Activated CD4-positive, alpha-beta T cell treated with anti-CD3 and anti-CD28 coated beads, Interleukin-2, amount 50 U/mL, for 24 hours (primary cell): ENCODE measurements at regions not wholly inside any gene's neighbourhood (a gene's known extent, or its start where the extent isn't known, plus 50 kb on each side); places are given as distances from the start of the nearest gene placed in this dataset.
"Not testable (repeated sequence)": the region's sequence is repeated elsewhere in the genome, so short reads cannot be mapped to it uniquely, and the experiment has no call there.

Experiments
- DNase-seq, 2 donors: peaks; one replicate each; pipeline ENCODE4 v3.0.0-alpha.2; 2020; ENCODE audit warnings: low read depth in 1 of 2, low spot score in 1 of 2

DNA sequence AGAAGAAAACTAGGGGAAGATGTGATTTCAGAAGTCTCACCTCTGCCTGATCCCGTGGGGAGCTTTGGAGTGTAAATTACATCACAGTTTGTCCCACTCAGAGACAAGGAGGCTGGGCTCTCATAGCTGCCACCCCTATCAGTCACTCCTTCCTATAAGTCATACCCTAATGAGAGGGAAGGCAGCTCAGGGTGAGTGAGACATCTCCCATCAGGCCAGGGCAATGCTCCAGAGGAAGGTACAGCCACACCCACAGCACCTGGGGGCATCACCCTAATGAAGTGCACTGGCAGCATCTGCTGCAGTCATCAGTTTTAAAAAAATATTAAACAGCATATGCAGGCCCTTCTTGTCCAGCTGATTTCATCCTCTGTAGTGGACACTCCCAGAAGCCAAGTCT lies 223.1 kb upstream of the NBPF12 start:
- DNase-seq, result not testable (repeated sequence)

DNA sequence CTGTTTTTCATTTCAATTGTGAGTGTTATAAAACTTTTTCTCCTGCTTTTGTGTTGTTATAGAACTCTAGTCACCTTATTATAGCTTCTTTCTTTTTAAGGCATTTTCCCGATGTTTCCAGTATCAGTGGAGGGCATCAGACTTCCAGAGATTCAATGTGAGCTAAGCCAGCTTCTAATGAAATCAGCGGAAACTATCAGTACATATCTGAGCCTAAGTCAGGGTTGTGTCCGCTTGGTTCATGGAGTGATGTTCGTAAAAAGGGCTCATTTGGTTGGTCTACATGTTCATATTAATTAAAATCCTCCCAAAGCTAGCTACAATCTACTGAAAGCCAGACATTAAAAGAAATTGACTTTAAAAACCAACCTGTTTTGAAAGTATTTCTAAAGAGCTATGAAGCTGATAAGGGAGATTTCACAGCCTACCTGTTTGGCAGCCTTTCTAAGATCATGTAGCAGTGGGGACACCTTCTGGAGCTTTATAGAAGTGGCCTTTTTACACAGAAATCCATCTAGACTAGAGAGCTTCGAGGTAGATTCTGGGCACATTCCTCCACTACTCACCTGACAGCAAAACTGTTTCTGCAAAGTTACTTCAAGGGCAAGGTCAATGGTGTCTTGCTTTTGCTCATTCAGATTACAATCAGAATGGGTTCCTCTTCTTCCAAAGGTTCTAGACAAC lies 227.1 kb upstream of the NBPF12 start:
- DNase-seq, result not testable (repeated sequence)

DNA sequence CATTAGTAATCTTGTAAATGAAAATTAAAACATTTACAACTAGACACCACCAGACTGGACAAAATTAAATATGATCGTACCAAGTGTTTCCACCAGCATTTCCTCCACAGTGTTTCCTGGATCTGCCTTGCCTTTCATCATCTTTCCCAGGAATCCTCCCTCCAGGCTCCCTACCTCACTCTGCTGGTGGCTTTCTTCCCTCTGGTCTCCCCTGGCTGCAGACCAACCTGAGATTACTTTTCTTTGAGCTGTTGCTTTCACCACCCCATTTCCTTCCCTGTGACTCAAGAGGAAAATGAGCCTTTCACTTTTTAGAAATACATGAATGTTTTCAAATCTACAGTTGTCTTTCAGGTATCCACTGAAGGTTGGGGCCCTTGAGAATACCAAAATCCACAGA lies 228.8 kb upstream of the NBPF12 start:
- not testable (repeated sequence) for DNase-seq

DNA sequence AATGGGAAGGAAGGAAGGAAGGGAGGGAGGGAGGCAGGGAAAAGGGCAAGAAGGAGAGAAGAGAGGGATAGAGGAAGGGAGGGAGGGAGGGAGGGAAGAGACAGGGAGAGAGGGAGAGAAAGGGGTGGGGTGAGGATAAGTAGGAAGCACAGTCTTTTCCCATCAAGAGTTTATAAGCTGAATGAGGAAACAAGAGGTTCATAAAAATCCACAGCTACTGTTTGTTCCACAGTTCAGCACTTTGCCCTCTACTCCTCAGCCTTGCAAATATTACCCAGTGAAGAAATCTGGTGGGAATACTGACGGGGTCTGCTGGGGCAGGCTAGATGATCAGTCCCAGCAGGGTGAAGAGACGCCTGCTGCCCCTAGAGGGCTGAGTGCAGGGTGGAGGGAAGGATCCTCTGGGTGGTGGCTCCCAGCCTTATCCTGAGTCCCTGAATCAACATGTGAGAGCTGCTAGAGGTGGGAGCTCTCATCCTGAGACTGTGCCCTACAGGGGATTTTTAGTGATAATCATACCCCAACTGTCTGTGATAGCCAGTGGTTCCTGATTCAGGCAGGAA lies 233.9 kb upstream of the NBPF12 start:
- DNase-seq, result not testable (repeated sequence)

DNA sequence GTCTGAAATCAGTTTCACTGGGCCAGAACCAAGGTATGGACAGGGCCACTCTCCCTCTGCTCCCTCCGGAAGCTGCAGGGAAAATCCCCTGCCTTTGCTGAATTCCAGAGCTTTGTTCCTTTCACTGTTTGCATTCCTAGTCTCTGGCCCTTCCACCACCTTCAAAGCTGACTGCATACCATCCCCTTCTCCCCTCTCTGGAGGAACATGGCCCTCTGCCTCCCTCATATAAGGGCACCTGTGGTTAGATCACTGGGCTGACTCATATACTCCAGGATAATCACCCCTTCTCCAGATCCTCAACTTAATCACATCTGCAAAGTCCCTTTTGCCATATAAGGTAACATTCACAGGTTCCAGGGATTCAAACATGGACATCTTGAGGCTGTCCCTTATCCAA lies 236.8 kb upstream of the NBPF12 start:
- not testable (repeated sequence) for DNase-seq

DNA sequence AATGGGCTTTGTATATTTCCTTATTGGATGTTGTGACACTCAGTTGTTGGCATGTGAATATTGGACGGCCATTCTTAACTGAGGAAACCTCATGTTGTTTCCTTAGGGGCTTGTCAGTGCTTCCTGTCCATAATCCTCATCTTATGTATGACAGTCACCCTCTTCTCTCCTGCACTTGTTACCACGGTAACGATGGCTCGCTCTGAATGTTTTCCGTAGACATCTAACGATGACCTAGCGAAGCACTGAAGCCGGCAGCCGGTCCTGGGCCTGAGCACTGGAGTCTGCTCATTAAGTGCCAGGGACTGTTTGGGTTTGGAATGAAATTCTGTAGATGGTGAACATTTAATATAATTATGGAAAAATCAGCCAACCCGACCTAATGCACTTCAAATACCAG lies 242.7 kb upstream of the NBPF12 start:
- not testable (repeated sequence) for DNase-seq

DNA sequence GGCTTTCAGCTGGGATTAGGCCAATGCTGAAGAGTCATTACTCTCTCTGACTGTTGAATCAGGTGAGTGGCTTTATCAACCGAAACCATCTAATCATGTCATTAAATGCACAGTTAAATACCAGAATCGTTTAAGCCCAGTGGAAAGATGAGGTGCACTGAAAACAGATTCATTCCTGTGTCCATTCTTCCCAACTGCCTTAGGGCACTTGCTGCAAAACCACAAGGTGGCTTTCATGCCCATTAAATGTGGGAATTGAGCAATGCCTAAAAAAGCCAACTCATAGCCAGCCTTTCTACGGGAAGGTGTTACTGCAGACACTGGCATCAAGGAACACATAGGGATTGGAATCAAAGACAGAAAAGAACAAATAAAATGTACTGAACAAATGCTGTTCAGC lies 246.3 kb upstream of the NBPF12 start:
- DNase-seq, result not testable (repeated sequence)

DNA sequence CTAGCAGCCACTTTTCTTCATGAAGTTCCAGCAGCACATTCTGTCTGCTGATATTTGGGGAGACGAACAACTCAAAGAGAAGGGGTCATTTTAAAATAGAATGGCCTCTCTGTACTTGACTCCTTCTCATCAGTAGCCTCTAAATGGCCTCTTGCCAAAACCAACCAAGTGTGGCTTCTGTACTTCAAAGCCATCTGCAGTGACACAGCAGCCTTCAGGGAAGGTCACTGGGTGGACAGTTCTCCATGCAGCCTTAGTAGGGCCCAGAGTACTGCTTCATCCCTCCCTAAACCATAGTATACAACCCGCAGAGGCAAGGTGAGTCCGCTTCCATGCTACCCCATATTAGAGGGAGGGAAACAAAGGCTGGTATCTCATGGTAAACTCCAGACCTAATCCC lies 249.2 kb upstream of the NBPF12 start:
- DNase-seq, result not testable (repeated sequence)

DNA sequence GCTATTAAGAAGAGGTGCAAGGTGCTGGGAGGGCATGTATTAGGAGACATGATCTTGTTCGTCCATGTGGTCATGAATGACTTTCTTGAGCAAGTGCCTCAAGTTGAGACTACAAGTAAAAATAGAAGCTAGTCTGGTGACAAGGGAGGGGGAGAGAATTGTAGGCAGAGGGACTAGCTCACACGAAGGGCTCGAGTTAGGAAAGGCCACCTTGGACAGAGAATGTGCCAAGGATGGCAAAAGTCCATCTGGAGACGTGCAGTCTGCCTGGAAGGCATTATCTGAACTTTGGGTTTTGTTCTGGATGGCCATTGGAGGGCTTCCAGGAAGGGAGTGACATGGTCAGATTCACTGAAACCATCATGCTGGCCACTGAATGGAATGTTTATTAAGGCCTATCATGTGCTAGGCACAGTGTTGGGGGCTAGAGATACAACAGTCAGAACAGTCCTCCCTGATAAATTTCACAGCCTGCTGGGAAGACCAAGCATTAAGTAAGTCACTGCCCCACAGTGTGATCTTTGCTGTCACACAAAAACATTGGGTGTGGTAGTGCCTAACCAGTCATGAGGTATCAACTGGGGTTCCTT lies 251.3 kb upstream of the NBPF12 start:
- not testable (repeated sequence) for DNase-seq

DNA sequence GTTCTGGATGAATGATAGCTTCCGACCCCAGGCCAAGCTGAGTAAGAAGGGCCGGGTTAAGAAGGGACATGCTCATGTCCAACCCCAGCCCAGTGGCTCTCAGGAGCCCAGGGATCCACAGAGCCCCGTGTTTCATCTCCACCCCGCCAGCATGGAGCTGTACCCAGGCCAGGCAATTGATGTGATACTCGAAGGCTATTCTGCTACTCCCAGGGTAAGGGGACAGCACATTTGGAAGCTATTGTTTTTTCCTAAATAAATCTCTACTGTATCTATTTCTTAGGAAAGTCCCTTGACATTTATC lies 255.0 kb upstream of the NBPF12 start:
- DNase-seq, result not testable (repeated sequence)

DNA sequence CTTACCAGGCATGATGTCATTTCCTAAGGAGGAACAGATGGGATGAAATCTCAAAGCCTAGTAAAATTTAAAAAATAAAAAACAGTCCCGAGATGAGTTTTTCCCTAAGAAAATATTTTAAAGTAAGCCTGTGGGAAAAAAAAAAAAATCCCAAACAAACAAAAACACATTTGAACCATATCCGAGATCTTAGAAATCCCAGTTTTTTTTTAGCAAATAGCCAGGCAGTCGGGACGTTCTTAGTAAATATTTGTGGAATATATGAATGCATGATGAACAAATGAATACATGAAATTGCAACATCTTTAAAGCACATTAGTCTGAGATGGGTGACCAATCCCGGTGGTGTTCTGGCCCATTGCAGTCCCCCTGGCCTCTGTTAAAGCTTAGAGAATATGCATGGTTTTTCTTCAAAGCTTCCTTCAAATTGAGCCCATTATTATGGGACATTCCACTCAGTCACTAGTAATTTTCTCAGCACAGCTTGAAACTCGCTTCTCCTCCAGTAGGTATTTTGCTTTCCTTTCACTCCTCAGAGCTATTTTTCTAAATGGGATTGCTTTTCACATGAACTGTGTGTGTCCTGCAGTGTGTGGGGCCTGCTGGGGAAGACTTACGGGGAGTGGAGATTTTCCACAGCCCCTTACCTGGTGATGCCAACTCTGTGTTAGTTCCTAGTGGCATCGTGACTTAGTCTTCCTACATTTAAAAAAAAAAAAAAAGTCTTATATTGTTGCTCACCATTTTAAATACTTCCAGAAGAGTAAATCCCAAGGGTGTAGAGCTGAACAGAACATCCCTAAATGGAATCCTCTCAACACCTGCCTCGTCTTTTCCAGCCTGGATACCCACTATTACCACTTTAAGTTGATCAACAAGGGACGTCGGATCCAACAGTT lies 255.6 kb upstream of the NBPF12 start:
- DNase-seq, result not testable (repeated sequence)

DNA sequence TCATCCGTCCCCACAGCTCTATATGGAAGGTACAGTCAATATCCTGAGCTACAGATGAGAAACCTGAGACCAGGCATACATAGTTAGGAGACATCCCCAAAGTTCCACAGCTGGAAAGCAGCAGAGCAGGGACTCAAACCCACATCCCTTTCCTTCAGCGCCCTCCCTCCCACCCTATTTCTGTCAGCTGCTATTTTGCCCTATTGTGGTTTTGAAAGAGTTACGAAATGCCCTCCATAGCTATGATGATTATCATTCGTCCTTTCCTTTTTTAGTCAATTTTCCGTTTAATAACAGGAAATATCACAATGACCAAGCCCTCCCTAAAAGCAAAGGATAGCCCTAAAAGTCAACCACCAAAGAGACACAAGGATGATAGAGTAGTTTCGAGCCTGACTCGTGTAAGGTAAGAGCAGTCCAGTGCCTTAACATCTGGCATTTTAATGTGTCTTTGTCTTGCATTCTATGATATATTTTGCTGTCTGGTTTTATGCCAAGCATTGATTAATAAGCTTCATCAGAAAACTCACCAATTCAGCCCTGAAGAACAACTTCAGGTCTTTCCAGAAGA lies 264.3 kb upstream of the NBPF12 start:
- not testable (repeated sequence) for DNase-seq

DNA sequence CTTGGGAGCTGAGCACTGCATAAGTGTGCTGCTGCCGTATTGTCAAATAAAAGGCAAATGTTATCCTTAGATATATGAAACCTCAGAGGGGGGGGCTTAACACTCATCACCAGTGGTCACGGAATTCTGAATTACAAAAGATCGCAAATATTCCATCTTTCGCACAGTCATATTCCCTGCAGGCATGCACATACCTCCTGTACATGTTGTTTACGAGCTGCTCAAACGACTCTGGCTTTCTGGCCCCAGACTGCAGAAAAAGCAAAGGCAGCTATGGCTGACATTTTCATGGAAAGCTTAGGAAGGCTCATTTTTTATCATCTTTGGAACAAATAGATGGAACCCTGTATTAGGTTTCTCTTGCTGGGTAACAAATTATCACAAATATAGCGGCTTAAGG lies 265.5 kb upstream of the NBPF12 start:
- DNase-seq, result not testable (repeated sequence)

DNA sequence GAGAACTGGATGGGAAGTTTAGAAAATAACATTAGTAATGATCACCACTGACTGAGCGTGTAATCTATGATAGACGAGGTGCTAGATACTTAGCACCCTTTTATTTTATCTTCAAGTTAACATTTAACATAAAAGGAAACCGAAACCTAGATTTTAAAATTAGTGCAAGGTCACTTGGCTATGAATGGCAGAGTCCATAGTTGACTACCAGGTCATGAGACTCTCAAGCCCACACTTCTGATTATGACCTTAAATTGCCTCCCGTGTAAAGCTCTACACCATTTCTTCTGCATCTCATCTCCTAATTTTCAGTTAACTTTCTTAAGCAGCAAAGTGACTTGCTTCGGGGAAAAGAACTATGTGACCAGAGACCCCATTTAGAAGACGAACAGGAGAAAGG lies 266.5 kb upstream of the NBPF12 start:
- not testable (repeated sequence) for DNase-seq

DNA sequence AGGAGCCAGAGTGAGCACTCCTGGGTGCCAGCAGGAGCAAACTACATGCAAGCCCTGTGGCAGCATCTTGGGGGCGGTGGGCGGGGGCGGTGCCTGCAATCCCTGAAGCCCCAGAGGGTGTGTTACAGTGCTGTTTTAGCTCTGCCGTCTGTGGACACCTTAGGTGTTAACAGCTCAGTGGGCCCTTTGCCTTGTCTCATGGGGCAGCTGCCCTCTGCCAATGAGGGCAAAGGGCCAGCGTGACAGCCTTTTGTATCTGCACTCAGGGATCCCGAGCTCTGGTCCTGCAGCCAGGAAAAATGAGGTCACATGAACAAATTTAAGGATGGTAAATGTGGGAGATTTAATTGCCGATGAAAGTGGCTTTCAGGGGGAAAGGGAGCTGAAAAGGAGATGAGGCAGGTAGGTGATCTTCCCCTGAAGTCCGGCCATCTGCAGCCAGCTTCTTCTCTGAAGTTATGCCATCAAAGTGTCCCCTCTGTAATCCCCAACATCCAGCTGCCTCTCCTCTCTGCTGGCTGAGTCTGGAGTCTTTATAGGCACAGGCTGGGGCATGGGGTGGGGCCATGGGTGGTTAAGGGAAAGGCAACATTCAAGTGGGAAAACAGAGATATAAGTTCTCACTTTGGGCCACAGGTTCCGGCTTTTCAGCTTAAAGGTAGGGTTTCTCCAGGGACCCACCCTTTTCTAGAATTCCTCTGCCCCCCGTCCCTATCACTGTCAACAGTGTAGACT lies 267.1 kb upstream of the NBPF12 start:
- DNase-seq, result not testable (repeated sequence)

DNA sequence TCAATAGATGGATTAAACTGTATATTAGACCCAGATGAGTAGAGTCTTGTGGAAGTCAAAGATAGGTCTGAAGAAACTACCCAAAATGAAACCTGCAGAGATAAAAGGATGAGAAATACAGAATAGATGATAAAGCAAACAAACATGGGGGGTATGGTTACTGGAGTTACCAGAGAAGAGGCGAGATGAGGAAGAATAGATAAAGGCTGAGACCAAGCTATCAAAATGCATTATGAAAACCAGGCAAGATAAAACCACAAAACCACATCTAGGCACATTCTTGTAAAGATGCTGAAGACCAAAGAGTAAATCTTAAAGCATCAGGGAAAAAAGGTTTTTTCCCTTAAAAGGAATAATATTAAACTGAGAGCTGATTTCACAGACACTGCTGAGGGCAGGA lies 271.8 kb upstream of the NBPF12 start:
- DNase-seq, result not testable (repeated sequence)

DNA sequence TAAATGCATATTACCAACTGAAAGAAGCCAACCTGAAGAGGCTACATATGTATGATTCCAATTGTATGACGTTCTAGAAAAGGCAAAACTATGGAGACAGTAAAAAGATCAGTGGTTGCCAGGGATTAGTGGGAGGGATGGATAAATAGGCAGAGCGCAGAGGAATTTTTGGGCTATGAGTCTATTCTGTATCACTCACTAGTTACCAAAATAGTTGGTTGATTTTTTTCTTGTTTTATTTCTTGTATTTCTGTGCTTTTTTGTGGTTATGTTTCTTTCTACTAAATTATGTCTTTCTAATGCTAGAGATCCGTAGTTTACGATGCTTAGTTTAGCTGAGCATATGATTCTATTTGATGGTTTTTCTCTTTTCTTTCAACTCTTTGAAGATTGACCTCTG lies 277.9 kb upstream of the NBPF12 start:
- not testable (repeated sequence) for DNase-seq

DNA sequence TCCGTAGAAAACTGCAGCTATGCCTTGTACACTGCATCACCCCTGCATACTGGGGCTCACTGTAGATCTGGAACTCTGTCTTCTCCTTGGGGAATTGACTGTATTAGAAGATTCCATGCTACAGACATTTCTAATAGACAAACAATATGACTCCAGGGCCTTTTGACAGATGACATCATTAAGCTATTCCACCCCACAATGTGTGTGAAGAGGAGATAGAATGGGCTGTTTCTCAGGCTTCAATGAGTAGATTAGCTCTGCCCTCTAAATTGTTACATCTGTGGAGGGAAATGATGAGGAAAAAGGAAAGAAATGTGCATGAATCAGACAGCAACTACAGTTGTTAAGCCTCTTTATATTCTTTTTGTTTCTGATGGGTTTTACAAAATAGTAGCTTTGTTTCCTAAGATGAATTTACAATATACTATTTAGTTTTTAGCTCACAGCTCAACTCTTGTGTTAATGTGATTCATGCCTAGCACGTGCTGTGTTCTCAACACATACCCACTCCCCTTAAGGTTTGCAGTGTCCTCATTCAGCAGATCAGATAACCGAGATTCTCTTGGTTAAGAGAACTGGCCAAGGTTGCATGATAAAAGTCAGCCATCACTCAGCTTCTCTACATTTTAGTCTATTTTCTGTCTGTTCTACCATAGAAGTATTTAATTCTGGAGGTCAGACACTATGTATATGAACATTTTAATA lies 281.6 kb upstream of the NBPF12 start:
- not testable (repeated sequence) for DNase-seq

DNA sequence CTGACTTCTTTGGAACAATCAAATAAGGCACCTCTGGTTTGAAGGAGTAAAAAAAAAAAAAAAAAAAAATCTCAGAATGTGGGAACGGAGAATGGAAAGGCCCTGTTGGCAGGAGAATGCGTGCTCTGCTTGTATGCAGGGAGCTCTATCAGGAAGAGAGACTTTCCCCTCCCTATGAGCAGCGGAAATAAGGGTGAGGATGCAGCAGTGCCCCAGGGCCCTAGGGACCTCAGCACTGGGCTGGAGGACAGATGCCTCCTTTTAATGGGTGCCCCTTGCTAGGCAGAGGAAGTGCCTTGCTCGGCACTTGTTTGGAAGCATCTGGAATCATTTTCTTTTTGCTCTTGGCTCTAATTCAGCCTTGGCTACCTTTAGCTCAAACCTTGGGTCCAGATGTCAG lies 283.4 kb upstream of the NBPF12 start:
- not testable (repeated sequence) for DNase-seq

DNA sequence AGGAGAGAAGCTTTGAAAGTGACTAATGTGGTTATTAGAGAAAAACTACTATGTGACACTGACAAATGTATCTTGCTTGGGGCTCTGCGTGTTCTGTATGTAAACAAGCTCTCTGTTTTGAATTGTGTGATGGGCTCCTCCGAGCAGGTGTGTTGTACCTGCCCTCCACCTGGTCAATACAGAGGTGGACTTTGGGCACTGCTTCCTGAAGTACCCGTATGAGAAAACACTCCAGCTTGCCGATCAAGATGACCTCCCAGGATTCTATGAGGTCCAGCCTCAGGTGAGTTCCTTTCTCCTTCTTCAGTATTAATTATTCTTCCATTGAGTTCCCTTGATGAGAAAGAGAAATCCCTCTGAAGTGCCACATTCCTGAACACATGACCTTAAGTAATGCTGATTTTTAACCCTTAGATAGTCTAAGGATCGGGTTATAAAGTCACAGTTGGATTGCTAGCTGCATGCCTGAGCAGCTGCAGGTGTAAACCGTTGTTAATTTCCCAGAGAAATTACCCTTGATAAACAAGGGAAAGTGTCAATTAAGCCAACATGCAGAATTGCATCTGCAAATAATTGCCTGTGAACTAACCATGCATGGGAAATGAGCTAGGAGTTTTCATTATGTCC lies 292.0 kb upstream of the NBPF12 start:
- not testable (repeated sequence) for DNase-seq
